8988T (cell line): ENCODE measurements at regions not wholly inside any gene's neighbourhood (a gene's known extent, or its start where the extent isn't known, plus 50 kb on each side); places are given as distances from the start of the nearest gene placed in this dataset.

Source experiments
- DNase-seq: peaks from one replicate; pipeline ENCODE4 v3.0.0; 2011

- no peak for DNase-seq
Observed at GRCh38 chr10:128505346-128505745, 379.1 kb upstream of the MKI67 start.

- DNase-seq = no peak
Observed at GRCh38 chr10:128506423-128506822, 380.2 kb upstream of the MKI67 start.

GRCh38 chr10:128507066-128507465, 380.8 kb upstream of the MKI67 start:
- DNase-seq = no peak

GRCh38 chr10:128511284-128511683, 385.1 kb upstream of the MKI67 start:
- no peak for DNase-seq

GRCh38 chr10:128512767-128513166, 386.5 kb upstream of the MKI67 start:
- DNase-seq = no peak

- no peak for DNase-seq
Observed at GRCh38 chr10:128514536-128514935, 388.3 kb upstream of the MKI67 start.

GRCh38 chr10:128516180-128516579, 390.0 kb upstream of the MKI67 start:
- DNase-seq = no peak

- DNase-seq = no peak
Observed at GRCh38 chr10:128517167-128517566, 390.9 kb upstream of the MKI67 start.

GRCh38 chr10:128518000-128518399, 391.8 kb upstream of the MKI67 start:
- DNase-seq = no peak

- no peak for DNase-seq
Observed at GRCh38 chr10:128519581-128519980, 393.4 kb upstream of the MKI67 start.

- no peak for DNase-seq
Observed at GRCh38 chr10:128520211-128520815, 394.1 kb upstream of the MKI67 start.

GRCh38 chr10:128522551-128523308, 396.5 kb upstream of the MKI67 start:
- DNase-seq = no peak

GRCh38 chr10:128525444-128525843, 399.2 kb upstream of the MKI67 start:
- no peak for DNase-seq

- DNase-seq = no peak
Observed at GRCh38 chr10:128525936-128526335, 399.7 kb upstream of the MKI67 start.

GRCh38 chr10:128526791-128527375, 400.7 kb upstream of the MKI67 start:
- DNase-seq = no peak

GRCh38 chr10:128527711-128528110, 401.5 kb upstream of the MKI67 start:
- no peak for DNase-seq

GRCh38 chr10:128528167-128528566, 401.9 kb upstream of the MKI67 start:
- no peak for DNase-seq

GRCh38 chr10:128528781-128529180, 402.6 kb upstream of the MKI67 start:
- DNase-seq = no peak

GRCh38 chr10:128529225-128529624, 403.0 kb upstream of the MKI67 start:
- DNase-seq = no peak

- no peak for DNase-seq
Observed at GRCh38 chr10:128530301-128530700, 404.1 kb upstream of the MKI67 start.

- DNase-seq = no peak
Observed at GRCh38 chr10:128530946-128531345, 404.7 kb upstream of the MKI67 start.

GRCh38 chr10:128534686-128535085, 408.5 kb upstream of the MKI67 start:
- DNase-seq = no peak

GRCh38 chr10:128536259-128536658, 410.0 kb upstream of the MKI67 start:
- DNase-seq = no peak

- no peak for DNase-seq
Observed at GRCh38 chr10:128537834-128538330, 411.7 kb upstream of the MKI67 start.
